SW 1271 (cell line): ENCODE measurements at regions not wholly inside any gene's neighbourhood (a gene's known extent, or its start where the extent isn't known, plus 50 kb on each side); places are given as distances from the start of the nearest gene placed in this dataset.
A peak's percentile ranks its signal among the peaks of the same experiment; 100 is the strongest.

Experiments used
- DNase-seq, 2 experiments: peaks; one replicate each; lab custom pipeline; 2025; lab: John Stamatoyannopoulos, UW

GRCh38 chr5:145506185-145506850 is 328.8 kb downstream of the PRELID2 start:
- DNase-seq: no peak

DNA sequence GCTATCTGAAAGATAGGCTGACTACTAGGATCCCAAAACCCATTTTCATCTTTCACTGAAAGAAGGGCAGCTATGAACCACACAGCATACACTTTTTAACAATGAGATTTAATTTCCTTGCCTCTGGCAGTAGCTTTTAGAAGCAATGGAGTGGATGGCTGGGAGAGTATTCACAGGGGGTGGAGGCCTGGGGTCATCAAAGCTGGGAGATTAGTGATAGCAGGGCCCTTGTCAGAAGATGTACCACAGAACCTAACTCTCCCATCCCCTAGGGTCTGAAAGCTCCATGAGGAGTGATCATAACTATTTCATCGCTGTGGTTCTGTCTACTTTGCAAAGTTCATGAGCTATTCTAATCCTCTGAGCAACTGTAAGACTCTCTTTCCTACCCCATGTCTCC is 332.2 kb downstream of the PRELID2 start:
- DNase-seq: no peak

DNA sequence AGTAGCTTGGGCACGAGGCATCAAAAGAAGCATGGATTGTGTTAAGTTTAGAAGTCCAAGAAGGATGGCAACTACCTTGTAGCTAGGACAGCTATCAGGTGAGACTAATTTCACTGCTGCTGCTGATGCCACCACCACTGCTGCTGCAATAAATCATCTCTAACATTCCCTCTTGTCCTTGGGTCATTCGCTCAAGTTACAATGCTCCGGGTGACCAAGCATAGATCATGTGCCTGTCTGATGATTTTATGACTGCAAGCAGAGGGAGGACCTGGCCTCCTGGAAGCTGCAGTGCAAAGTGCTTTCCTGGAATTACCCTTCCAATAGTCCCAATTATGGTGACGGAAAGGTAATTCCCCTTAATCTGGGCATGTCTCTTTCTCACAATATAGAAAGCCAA is 334.4 kb downstream of the PRELID2 start:
- no peak for DNase-seq

DNA sequence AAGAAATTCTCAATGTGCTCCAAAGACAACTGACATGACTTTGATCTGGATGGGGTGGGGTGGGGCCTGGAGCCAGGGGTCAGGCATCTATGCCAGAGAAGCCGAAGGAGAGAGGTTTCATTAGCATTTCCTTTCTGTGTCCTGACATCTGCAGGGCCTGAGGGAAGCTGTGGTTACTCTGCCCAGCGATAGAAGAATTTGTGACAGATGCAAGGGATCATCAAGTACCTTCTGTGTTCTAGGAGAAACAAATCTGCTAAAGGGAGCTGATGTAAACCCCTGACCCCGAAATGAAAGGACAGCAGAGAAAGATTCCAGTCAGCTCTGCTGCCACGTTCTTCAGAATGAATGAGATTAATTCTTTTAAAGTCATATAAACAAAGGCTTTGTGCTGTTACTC is 335.7 kb downstream of the PRELID2 start:
- DNase-seq: no peak

DNA sequence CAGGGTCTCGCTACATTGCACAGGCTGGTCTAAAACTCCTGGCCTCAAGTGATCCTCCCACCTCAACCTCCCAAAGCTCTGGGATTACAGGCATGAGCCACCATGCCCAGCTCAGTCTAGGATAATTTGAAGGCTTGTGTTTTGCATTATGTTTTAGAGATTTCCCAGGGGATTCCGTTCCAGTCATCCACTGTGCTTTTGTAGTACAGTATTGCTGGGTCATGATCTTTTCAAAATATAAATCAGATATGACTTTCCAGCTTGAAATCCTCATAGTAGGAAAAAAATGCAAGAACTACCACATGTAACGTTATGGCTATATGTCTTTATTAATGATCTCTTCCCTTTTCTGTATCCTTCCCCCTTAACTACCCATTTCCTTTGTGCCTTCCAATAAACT is 338.1 kb downstream of the PRELID2 start:
- no peak for DNase-seq

- peak; percentile 34 to 65 for DNase-seq
Observed at GRCh38 chr5:145495741-145496140, 339.4 kb downstream of the PRELID2 start.

DNA sequence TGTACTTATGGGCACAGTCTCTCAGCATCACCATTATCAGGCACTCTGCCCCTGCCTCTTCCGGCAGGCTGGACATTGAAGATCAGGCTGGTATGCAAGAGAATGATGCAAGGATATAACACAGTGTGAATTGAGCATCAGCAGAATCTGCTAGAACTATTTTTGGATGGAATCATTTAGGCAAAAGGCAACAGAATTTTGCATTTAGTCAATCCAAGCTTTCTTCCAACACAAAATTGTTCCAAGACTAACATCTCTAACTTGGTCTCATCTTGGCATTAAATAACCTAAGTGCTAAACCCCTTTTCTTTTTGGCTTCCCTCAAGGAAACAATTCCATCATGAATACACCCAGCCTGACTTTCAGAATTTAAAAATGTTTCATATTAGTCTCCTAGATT is 339.9 kb downstream of the PRELID2 start:
- DNase-seq: no peak

DNA sequence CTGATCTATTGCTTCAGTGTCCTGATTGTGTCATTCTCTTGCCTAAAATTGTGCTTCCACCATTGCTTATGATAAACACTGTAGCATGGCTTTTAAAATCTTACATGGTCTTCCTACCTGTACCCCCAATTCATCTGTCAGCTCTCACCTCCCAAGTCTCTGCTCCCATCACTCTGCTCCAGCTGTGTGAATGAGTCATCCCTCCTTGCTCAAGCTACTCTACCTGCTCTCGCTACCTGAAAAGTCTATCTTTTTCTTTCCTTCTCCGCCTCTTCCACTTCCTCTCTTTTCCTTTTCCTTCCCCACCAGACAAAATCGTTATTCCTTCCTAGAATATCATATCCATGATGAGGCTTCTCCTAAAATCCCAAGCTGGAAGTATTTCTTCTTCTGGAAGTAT is 341.7 kb downstream of the PRELID2 start:
- DNase-seq: no peak

DNA sequence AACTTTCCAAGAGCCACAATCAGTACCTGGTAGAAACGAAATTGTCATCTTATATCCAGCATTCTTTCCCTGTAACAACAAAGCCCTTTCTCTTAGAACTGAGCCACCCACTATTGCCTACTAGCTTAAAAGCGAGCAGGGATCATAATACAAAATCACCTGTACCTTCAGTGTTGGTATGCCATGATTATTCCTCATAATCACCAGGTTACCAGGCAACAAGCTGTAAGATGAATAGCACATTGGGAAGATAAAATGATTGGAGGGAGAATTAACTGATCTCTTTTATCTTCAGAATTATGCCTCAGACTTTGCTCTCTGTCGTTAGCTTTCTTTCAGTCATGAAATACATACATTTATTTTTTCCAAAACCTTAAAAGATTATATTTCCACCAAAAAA is 345.6 kb downstream of the PRELID2 start:
- no peak for DNase-seq

DNA sequence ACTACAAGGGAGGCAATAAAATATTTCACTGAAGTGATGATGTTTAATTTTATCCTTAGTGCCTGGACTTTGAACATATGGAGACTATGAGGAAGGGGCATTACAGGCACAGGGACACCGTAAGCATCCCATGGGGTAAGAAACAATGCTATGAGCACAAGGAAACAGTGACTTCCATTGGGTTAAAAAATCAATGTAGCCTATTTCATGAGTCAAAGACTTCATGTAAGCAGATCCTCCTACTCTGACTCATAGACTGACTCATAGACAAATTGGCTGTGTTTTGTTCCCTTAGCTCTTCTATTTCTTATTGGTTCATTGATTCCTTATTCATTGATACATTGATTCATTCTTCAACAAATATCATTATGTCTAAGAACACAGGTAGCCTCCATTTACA is 351.0 kb downstream of the PRELID2 start:
- peak; percentile 16 to 32 for DNase-seq

DNA sequence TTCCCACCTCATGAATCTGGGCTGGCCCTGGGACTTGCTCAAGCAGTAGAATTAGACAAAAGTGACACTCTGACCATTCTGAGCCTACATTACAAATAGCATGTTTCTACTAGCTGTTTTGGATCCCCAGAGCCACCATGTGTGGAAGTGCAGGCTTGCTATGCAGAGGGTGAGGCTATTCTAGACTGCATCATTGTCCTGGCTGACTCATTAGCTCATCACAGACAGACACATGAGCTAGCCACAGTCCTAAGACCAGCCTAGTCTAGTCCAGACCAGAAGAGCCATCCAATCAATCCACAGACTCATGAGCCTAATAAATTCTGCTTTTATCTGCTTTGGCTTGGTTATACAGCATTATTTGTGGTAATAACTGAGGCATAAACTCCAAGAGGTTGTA is 351.9 kb downstream of the PRELID2 start:
- DNase-seq: no peak

DNA sequence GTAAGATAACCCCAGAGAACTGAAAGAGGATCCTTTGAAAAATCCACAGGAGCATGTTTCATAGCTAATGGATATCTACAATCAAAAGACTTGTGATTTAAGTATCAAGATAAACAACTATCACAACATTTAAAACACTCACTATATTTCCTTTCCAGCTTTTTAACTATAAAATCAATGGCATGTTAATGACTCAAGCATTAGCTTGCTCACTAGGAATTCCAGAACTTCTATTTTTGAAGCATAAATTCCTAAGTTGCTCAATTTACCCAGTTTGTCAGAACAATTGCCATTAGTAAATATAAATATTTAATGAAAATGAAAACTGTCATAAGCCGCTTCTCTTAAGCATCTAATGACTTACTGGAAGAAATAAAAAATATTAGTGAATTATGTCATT is 355.3 kb downstream of the PRELID2 start:
- DNase-seq: no peak

GRCh38 chr5:145479271-145479670 is 355.9 kb downstream of the PRELID2 start:
- peak in 1 of 2 experiments; percentile 7 for DNase-seq

- no peak for DNase-seq
Observed at GRCh38 chr5:145478651-145479050, 356.5 kb downstream of the PRELID2 start.

DNA sequence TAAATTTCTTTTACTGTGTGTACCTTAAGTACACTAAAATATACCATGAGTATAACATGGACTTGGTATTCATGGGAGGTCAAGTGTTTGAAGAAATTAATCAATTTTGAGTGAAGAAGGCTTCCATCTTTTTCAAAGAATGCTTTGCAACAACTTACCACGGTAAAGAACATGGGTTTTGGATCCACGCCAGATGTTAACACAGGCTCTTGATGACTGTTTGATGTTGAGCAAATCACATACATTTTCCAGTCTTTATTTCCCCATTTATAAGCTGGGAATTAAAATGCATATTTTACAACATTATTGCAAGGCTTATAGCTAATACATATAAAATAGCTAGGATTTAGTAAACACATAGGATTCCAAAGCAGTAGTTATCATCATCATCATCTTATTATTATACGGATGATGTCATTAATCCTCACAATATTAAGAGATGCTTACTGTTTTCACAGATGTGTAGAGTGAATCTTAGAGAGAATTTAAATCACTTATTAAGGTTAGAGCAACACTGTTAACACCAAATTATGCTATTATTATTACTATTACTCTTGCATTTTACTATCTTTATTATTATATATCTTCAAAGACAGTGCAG is 362.0 kb downstream of the PRELID2 start:
- DNase-seq: no peak

DNA sequence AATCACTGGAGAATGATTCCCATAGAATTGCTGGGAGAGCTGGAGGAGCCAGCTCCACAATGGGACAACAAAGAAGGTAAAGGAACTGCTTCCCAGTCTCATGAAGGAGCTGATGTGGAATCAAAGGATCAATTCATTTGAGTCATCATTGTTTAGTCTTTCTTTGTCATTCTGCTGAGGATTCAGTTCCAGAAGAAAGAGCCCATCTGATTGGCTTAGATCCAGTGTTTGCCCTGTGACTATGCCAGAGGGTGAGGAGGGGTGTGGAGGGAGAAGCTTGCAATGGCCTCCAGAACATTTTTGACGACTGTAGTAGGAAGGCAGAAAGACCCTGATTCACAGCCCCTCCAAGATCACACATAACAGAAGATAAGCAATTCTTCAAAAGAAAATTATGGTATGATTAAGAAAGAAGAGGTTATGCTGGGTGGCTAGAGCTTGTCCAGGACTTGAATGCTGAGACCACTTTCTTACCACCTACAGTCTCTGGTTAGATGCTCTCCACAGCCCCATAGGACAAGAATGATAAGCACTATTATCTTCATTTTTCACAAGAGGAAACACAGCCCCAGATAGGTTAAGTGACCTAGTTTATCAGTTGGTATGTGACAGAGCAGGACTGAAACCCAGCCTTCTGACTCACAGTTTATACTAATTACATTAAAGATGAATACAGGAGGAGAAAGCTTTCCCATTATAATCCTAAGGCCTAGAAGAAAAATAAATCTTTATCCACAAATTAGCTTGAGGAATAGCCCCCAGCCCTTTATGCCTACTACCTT is 363.1 kb downstream of the PRELID2 start:
- no peak for DNase-seq

DNA sequence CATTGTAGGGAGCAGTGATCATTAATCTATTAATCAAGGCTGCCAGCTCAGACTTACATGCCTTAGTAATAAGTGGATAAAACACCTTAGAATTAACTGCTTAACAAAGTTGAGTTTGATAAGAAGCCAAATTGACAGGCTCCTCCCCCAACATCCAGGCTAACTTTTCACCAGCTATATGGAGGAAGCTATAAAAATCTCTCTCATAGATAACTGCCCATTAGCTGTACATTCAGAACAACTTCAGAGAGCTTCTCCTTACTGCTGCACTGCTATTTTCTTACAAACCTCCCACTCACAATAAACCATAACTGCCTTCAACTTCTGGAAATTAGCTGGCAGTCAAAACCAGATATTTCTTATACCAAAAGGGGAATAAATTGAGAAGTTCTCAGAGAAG is 364.1 kb downstream of the PRELID2 start:
- no peak for DNase-seq

DNA sequence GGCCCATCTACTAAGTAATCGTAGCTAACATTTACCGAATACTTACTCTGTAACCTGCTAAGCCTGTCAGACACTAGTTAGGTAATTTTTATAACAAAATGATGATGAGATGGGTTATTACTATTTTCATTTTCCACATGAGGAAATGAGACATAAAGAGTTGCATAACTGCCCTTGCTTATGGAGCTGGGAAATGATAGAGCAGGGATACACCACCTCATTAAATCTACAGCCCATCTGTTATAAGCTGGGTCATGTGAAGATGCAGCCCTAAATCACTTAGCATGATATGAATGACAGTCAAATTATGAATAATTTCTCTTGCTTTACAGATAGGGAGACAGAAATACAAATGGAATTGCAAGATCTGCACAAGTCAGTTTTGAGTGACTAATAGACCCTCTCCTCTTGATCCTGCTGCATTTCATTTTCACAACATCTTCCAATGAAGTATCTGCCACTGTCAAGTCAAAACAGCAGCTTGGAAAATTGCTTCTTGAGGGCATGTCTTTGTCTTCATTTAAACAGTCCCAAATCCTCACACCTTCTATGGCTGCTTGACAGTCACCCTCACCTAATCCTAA is 364.7 kb downstream of the PRELID2 start:
- DNase-seq: no peak

- no peak for DNase-seq
Observed at GRCh38 chr5:145467446-145467845, 367.7 kb downstream of the PRELID2 start.

DNA sequence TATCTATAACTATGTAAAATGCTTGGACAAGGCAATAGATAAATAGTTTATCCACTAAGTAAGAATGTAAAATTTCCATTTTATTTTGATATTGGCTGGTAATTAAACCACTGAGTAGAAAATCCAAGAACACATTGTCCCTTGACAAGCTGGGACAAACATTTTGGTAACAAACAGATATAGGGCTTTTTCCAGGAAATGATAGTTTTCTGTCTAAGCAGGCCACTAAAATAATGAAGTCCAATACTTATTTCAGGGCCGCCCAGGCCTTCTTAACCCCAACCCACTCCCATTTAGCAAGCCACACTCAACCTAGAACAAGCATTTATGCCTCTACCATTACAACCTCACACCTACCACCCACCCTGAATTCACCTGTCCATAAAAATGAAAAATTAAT is 368.6 kb downstream of the PRELID2 start:
- DNase-seq: no peak

GRCh38 chr5:145465474-145466263 is 369.5 kb downstream of the PRELID2 start:
- no peak for DNase-seq

- DNase-seq: no peak
Observed at GRCh38 chr5:145464171-145464570, 371.0 kb downstream of the PRELID2 start.
